CD14-positive monocyte (primary cell): ENCODE measurements at regions not wholly inside any gene's neighbourhood (a gene's known extent, or its start where the extent isn't known, plus 50 kb on each side); places are given as distances from the start of the nearest gene placed in this dataset.

Source experiments
- DNase-seq, 3 donors: peaks; one replicate each; pipeline ENCODE4 v3.0.0-alpha.2; 2011 to 2022
- H2AFZ ChIP-seq: 2 replicates; pipeline ENCODE4 v1.6.0; 2012; ENCODE audit warnings: mild to moderate bottlenecking, low read depth, low read length, inconsistent platforms; ENCODE audit not compliant: insufficient read depth, poor library complexity, severe bottlenecking
- H3K27ac ChIP-seq, 2 donors: 1 replicate in 1 of 2; 2 replicates in 1 of 2; pipeline ENCODE4 v1.5.1; 2012 to 2013; ENCODE audit warnings: low read length in 2 of 2, control low read depth in 1 of 2, inconsistent platforms in 1 of 2, low read depth in 1 of 2, mild to moderate bottlenecking in 1 of 2
- H3K27me3 ChIP-seq, 2 donors: one replicate each; pipeline versions ENCODE4 v1.6.0 to v1.6.1; 2011 to 2013; ENCODE audit warnings: low read length in 2 of 2; ENCODE audit not compliant: control insufficient read depth in 2 of 2, insufficient read depth in 2 of 2
- H3K36me3 ChIP-seq, 2 donors: replicated peaks in 1 of 2; 1 replicate in 1 of 2; 2 replicates in 1 of 2; pipeline versions ENCODE4 v1.5.1 to v1.6.1; 2012 to 2013; ENCODE audit warnings: low read length in 2 of 2, control low read depth in 1 of 2, inconsistent platforms in 1 of 2, mild to moderate bottlenecking in 1 of 2; ENCODE audit not compliant: insufficient read depth in 2 of 2, control insufficient read depth in 1 of 2
- H3K4me1 ChIP-seq, 2 donors: 1 replicate in 1 of 2; 2 replicates in 1 of 2; pipeline versions ENCODE4 v1.5.1 to v1.6.1; 2012 to 2013; ENCODE audit warnings: low read length in 2 of 2, control low read depth in 1 of 2, inconsistent platforms in 1 of 2, mild to moderate bottlenecking in 1 of 2, moderate library complexity in 1 of 2; ENCODE audit not compliant: insufficient read depth in 2 of 2, control insufficient read depth in 1 of 2
- H3K4me2 ChIP-seq: replicated peaks from 2 replicates; pipeline ENCODE3; 2012; ENCODE audit warnings: low read length, moderate library complexity, mild to moderate bottlenecking; ENCODE audit not compliant: poor library complexity, severe bottlenecking; ENCODE audit errors: extremely low read depth
- H3K4me3 ChIP-seq, 3 experiments: fragments of 200-600 bp in 1 of 3; sonication (generic) in 1 of 3; replicated peaks in 1 of 3; 1 replicate in 2 of 3; 2 replicates in 1 of 3; pipeline ENCODE4 v1.5.1; 2011 to 2013; ENCODE audit warnings: low read length in 3 of 3, mild to moderate bottlenecking in 3 of 3, control low read depth in 2 of 3, low read depth in 2 of 3, inconsistent platforms in 1 of 3, moderate library complexity in 1 of 3
- H3K79me2 ChIP-seq: 2 replicates; pipeline ENCODE4 v1.6.0; 2012; ENCODE audit warnings: mild to moderate bottlenecking, control low read depth, inconsistent platforms, low read length, moderate library complexity; ENCODE audit not compliant: insufficient read depth
- H3K9ac ChIP-seq: 2 replicates; pipeline ENCODE4 v1.6.0; 2017; ENCODE audit warnings: low read length, mild to moderate bottlenecking; ENCODE audit not compliant: insufficient read depth, poor library complexity, severe bottlenecking
- H3K9me3 ChIP-seq, 2 donors: replicated peaks in 1 of 2; 1 replicate in 1 of 2; 2 replicates in 1 of 2; pipeline versions ENCODE4 v1.5.1 to v1.6.1; 2012 to 2013; ENCODE audit warnings: low read length in 2 of 2, control low read depth in 1 of 2; ENCODE audit not compliant: control insufficient read depth in 1 of 2, insufficient read depth in 1 of 2
- H4K20me1 ChIP-seq: 2 replicates; pipeline ENCODE4 v1.6.0; 2012; ENCODE audit warnings: mild to moderate bottlenecking, low read length, control low read depth, moderate library complexity; ENCODE audit not compliant: insufficient read depth
- H3K27ac Mint-ChIP-seq, 7 donors: one replicate each; pipeline ENCODE4 v1.8.0; 2020; ENCODE audit warnings: mild to moderate bottlenecking in 7 of 7, mixed read lengths in 7 of 7, moderate library complexity in 6 of 7, inconsistent platforms in 2 of 7
- H3K27me3 Mint-ChIP-seq, 3 donors: one replicate each; pipeline ENCODE4 v1.8.0; 2021 to 2022; ENCODE audit warnings: low read depth in 3 of 3, mild to moderate bottlenecking in 3 of 3, mixed read lengths in 3 of 3, moderate library complexity in 3 of 3, inconsistent platforms in 1 of 3
- H3K36me3 Mint-ChIP-seq, 2 donors: one replicate each; pipeline ENCODE4 v1.8.0; 2020; ENCODE audit warnings: mixed read lengths in 2 of 2, inconsistent platforms in 1 of 2, mild to moderate bottlenecking in 1 of 2
- H3K4me1 Mint-ChIP-seq: one replicate; pipeline ENCODE4 v1.8.0; 2020; ENCODE audit warnings: mild to moderate bottlenecking, mixed read lengths
- H3K4me3 Mint-ChIP-seq, 2 donors: one replicate each; pipeline ENCODE4 v1.8.0; 2020; ENCODE audit warnings: mild to moderate bottlenecking in 2 of 2, mixed read lengths in 2 of 2, moderate library complexity in 1 of 2
- H3K9me3 Mint-ChIP-seq, 7 donors: one replicate each; pipeline ENCODE4 v1.8.0; 2020 to 2022; ENCODE audit warnings: mixed read lengths in 7 of 7, mild to moderate bottlenecking in 6 of 7, moderate library complexity in 6 of 7, inconsistent platforms in 2 of 7
- WGBS: methylation state at CpG from one replicate; pipeline ENCODE4 v1.1.5; 2013; ENCODE audit warnings: missing lambda C conversion rate; ENCODE audit not compliant: insufficient coverage; 5-methylcytosine and 5-hydroxymethylcytosine counted together
- intact Hi-C, 2 donors: fragments of 100-400 bp; cut with micrococcal nuclease; formaldehyde crosslinking; loops; one replicate each; pipeline versions ENCODE4 v1.15.0 to v1.15.1; 2023
- TF ChIP-seq, protein P1 (sequence below): fragments of 200-600 bp; IDR thresholded peaks from one replicate; pipeline ENCODE4 v1.8.0; 2022; ENCODE audit warnings: antibody characterized with exemption, mild to moderate bottlenecking

DNA sequence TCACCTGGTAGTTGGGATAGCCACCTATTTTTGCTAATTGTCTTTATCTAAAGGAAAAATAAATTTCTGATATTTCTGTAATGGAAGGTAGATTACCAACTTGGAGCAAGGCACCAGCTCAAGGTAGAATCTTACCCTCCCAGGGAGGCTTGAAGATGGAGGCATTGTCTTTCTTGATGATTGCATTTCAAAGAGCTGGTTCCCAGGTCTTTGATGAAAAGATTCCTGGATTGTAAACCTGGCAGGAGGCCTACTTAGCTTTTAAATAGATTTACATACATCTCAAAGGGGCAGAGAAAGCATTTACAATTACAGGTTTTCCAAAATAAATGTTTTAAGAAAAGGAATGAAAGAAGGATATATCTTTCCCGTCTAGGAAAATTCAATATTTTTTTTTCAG lies 729.2 kb downstream of the LRFN5 start:
- H3K27me3 Mint-ChIP-seq: no peaks in the 10 kb centered on the region
- Histone ChIP-seq H3K9ac (no peak overlapping the region), H2AFZ (no peak overlapping the region), H3K4me3 (no peak overlapping the region), H3K36me3 (no peaks in the 10 kb centered on the region), H3K4me1 (no peaks in the 10 kb centered on the region), H3K79me2 (no peaks in the 10 kb centered on the region), H3K27ac (no peak overlapping the region), H3K27me3 (no peaks in the 10 kb centered on the region), H4K20me1 (no peaks in the 10 kb centered on the region), H3K4me2 (no peak overlapping the region), H3K9me3 (no peaks in the 10 kb centered on the region)
- TF ChIP-seq, protein P1, sequence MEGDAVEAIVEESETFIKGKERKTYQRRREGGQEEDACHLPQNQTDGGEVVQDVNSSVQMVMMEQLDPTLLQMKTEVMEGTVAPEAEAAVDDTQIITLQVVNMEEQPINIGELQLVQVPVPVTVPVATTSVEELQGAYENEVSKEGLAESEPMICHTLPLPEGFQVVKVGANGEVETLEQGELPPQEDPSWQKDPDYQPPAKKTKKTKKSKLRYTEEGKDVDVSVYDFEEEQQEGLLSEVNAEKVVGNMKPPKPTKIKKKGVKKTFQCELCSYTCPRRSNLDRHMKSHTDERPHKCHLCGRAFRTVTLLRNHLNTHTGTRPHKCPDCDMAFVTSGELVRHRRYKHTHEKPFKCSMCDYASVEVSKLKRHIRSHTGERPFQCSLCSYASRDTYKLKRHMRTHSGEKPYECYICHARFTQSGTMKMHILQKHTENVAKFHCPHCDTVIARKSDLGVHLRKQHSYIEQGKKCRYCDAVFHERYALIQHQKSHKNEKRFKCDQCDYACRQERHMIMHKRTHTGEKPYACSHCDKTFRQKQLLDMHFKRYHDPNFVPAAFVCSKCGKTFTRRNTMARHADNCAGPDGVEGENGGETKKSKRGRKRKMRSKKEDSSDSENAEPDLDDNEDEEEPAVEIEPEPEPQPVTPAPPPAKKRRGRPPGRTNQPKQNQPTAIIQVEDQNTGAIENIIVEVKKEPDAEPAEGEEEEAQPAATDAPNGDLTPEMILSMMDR: no peak
- intact Hi-C loops: no loop called here
- no peak overlapping the region for H3K27ac Mint-ChIP-seq
- H3K36me3 Mint-ChIP-seq: no peaks in the 10 kb centered on the region
- peaks cover 2% of the 10 kb centered on the region for H3K4me1 Mint-ChIP-seq
- H3K4me3 Mint-ChIP-seq: no peak overlapping the region
- peaks cover 2 to 12% (median 4%) of the 10 kb centered on the region in 7 donors for H3K9me3 Mint-ChIP-seq
- WGBS: no CpG with 5 or more reads among the region's 1 CpG
- no peak for DNase-seq

DNA sequence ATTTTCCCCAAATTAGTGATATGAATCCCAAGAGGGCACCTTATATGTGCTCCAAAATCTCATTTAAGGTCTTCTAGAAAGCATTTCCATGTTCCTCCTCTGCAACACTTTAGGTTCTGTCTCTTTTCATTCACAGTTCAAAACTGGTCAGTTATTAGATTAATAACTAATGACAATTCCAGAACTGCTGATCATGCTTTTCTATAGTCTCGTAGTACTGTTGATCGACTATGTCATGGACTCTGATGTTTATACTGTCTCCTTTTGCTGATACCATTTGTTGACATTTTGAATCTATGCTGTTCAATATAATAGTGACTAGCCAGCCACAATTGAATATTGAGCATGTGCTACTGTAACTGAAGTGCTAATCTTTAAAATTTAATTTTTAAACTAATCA lies 728.3 kb downstream of the LRFN5 start:
- H3K36me3 Mint-ChIP-seq: no peaks in the 10 kb centered on the region
- Histone ChIP-seq H3K9me3 (no peaks in the 10 kb centered on the region), H3K27ac (no peak overlapping the region), H3K9ac (no peak overlapping the region), H3K4me1 (no peaks in the 10 kb centered on the region), H3K27me3 (no peaks in the 10 kb centered on the region), H2AFZ (no peak overlapping the region), H4K20me1 (no peaks in the 10 kb centered on the region), H3K4me3 (no peak overlapping the region), H3K36me3 (no peaks in the 10 kb centered on the region), H3K4me2 (no peak overlapping the region), H3K79me2 (no peaks in the 10 kb centered on the region)
- H3K4me3 Mint-ChIP-seq: no peak overlapping the region
- H3K27me3 Mint-ChIP-seq: no peaks in the 10 kb centered on the region
- H3K27ac Mint-ChIP-seq: no peak overlapping the region
- H3K4me1 Mint-ChIP-seq: peaks cover 2% of the 10 kb centered on the region
- peaks cover 2 to 7% (median 4%) of the 10 kb centered on the region in 7 donors for H3K9me3 Mint-ChIP-seq
- TF ChIP-seq, protein P1: no peak
- DNase-seq: no peak
- intact Hi-C loops: no loop called here
- WGBS: no CpG with 5 or more reads among the region's 2 CpGs
